ENCODE measurements at regions not wholly inside any gene's neighbourhood (a gene's known extent, or its start where the extent isn't known, plus 50 kb on each side); places are given as distances from the start of the nearest gene placed in this dataset.

DNA sequence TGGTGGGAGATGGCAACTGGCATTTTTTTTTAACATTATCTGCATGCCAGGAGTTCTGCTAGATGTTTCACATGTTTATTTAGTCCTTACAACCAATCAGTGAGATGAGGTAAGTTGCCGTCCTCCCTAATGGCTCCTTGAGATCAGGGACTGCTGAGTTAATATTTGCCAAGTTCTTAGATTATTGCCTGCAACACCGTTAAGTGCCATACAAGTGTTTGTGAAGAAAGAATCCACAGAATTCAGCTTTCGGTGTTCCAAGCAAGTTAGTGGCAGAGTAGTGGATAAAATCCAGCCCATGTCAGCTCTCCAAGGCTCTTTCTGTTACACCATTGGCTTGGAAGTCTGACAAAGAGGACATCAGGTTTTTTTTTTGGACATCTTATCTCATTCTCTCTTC is 95.9 kb downstream of the C1QL2 start:
- peak; percentile 0 for DNase-seq (ENCODE audit: extremely low spot score)
- CTCF ChIA-PET = no interaction called here
- POLR2A ChIA-PET = no interaction called here
- TF ChIP-seq NFRKB (IDR thresholded peaks at IDR 0.05) (no peak), FOXA1 (IDR thresholded peaks at IDR 0.05) (no peak), L3MBTL2 (conservative IDR thresholded peaks at IDR 0.05) (no peak), SP1 (IDR thresholded peaks at IDR 0.05) (no peak), ARNT (IDR thresholded peaks at IDR 0.05) (no peak), FOXK2 (IDR thresholded peaks at IDR 0.05) (no peak), PKNOX1 (IDR thresholded peaks at IDR 0.05) (no peak), CTBP1 (IDR thresholded peaks at IDR 0.05; ENCODE audit: borderline replicate concordance) (no peak), ZNF384 (IDR thresholded peaks at IDR 0.05) (no peak), ELF4 (IDR thresholded peaks at IDR 0.05) (no peak), SUZ12 (IDR thresholded peaks at IDR 0.05) (no peak), FOXM1 (IDR thresholded peaks at IDR 0.05; ENCODE audit: borderline replicate concordance) (no peak), TARDBP (IDR thresholded peaks at IDR 0.05) (no peak), BHLHE40 (IDR thresholded peaks at IDR 0.05; ENCODE audit: borderline replicate concordance) (no peak), HDGF (IDR thresholded peaks at IDR 0.05; ENCODE audit: borderline replicate concordance) (no peak), LEF1 (IDR thresholded peaks at IDR 0.05; ENCODE audit: borderline replicate concordance) (no peak)

DNA sequence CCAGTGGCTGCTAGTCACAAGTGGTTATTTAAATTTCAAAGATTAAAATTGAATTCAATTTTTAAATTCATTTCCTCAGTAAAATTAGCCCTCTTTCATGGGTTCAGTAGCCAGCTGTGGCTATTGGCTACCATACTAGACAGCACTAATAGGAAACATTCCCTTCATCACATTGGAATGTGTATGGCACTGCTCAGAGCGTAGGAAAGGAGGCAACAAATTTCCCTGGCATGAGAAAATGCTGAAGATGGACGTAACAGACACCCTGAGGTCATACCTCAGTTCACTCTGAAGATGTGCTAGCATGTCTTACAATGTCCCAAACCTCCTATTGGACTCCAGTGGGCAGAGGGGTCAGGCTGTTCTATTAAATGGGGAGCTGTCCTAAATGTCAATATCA is 96.4 kb downstream of the C1QL2 start:
- TF ChIP-seq FOXA1 (IDR thresholded peaks at IDR 0.05) (no peak), FOXM1 (IDR thresholded peaks at IDR 0.05; ENCODE audit: borderline replicate concordance) (no peak), SUZ12 (IDR thresholded peaks at IDR 0.05) (no peak), FOXK2 (IDR thresholded peaks at IDR 0.05) (no peak), LEF1 (IDR thresholded peaks at IDR 0.05; ENCODE audit: borderline replicate concordance) (no peak), PKNOX1 (IDR thresholded peaks at IDR 0.05) (no peak), BHLHE40 (IDR thresholded peaks at IDR 0.05; ENCODE audit: borderline replicate concordance) (no peak), CTBP1 (IDR thresholded peaks at IDR 0.05; ENCODE audit: borderline replicate concordance) (no peak), TARDBP (IDR thresholded peaks at IDR 0.05) (no peak), ELF4 (IDR thresholded peaks at IDR 0.05) (no peak), ARNT (IDR thresholded peaks at IDR 0.05) (no peak), SP1 (IDR thresholded peaks at IDR 0.05) (no peak), NFRKB (IDR thresholded peaks at IDR 0.05) (no peak), HDGF (IDR thresholded peaks at IDR 0.05; ENCODE audit: borderline replicate concordance) (no peak), L3MBTL2 (conservative IDR thresholded peaks at IDR 0.05) (no peak), ZNF384 (IDR thresholded peaks at IDR 0.05) (no peak)
- no peak for DNase-seq (ENCODE audit: extremely low spot score)
- CTCF ChIA-PET = no interaction called here
- POLR2A ChIA-PET = no interaction called here

DNA sequence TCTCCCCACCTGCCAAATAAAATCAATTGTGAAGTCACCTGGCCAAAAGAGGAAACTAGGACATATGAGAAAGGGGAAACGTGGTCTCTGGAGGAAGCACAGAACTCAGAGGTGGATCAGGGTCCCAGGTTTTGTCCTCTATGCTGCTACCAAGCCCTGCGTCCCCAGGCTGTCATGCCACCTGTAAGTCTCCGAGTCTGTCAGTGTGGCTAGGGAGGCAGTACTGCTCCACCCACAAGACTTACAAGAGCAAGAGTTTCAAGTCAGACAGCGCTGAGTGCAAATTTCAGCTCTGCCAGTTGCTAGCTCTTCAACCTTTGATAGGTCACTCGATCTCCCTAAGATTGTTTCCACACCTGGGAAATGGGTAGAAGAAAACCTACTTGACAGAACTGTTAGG is 98.6 kb downstream of the C1QL2 start:
- no peak for DNase-seq (ENCODE audit: extremely low spot score)
- ChIA-PET POLR2A (no interaction called here), CTCF (no interaction called here)
- TF ChIP-seq L3MBTL2 (conservative IDR thresholded peaks at IDR 0.05) = no peak
- TF ChIP-seq FOXK2 (IDR thresholded peaks at IDR 0.05) = no peak
- no peak for TF ChIP-seq LEF1 (IDR thresholded peaks at IDR 0.05; ENCODE audit: borderline replicate concordance)

DNA sequence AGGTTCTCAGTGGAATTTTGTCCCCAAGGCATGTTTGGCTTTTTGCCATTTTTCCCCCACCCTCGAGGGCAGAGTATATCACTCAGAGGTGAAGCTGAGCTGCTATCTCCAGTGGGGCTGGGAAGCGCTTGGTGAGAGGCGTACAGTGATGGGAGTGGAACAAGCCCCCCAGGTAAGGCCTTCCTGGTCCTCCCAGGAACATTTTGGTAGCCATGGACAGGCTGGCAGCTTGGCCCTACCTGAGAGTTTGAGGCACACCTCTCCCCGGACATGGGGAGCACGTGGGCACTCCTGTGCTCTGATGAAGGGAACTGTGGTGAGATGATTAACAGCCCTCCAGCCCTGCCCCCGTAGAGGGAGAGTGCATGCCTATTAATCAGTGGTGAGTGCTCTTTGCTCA is 99.3 kb downstream of the C1QL2 start:
- ChIA-PET POLR2A (no interaction called here), CTCF (no interaction called here)

DNA sequence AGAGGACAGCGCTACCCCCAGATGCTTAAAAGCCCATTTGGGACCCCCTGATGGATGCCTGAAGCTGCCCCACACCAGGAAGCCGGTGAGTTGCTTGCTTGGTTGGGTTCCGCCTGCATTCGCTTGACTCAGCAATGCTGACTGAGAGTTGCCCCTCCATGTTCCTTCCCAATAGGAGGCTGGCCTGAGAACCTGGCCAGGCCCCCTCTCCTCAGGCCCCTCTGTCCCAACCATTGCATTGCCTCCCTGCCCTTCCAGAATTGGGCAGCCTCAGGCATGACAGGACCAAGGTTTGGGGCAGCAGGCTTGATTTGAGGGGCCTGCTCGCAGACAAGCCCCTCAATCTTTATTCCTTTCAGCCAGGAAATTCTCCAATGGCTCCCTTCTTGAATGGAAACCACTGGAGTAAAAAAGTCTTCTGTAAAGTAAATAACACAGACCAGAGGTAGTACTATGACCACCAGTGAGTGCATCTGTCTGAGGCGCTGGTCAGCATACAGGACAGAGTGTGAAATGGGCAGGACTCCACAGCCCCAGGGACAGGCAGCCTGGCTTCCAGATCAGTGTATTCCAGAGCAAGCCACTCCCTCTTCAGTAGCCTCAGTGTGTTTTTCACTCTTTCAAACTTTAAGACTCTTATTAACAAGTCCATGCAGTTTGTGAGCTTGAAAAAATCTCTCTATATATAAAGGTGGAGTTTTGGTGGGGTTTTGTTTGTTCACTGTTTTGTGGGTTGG is 104.7 kb downstream of the C1QL2 start:
- TF ChIP-seq LEF1 (IDR thresholded peaks at IDR 0.05; ENCODE audit: borderline replicate concordance) (no peak), ZNF384 (IDR thresholded peaks at IDR 0.05) (no peak), FOXK2 (IDR thresholded peaks at IDR 0.05) (no peak), NFRKB (IDR thresholded peaks at IDR 0.05) (no peak), ELF4 (IDR thresholded peaks at IDR 0.05) (no peak), BHLHE40 (IDR thresholded peaks at IDR 0.05; ENCODE audit: borderline replicate concordance) (no peak), CTBP1 (IDR thresholded peaks at IDR 0.05; ENCODE audit: borderline replicate concordance) (no peak), L3MBTL2 (conservative IDR thresholded peaks at IDR 0.05) (no peak), FOXA1 (IDR thresholded peaks at IDR 0.05) (no peak), SP1 (IDR thresholded peaks at IDR 0.05) (no peak), TARDBP (IDR thresholded peaks at IDR 0.05) (no peak), FOXM1 (IDR thresholded peaks at IDR 0.05; ENCODE audit: borderline replicate concordance) (no peak), HDGF (IDR thresholded peaks at IDR 0.05; ENCODE audit: borderline replicate concordance) (no peak), PKNOX1 (IDR thresholded peaks at IDR 0.05) (no peak), SUZ12 (IDR thresholded peaks at IDR 0.05) (no peak), ARNT (IDR thresholded peaks at IDR 0.05) (no peak)
- DNase-seq (ENCODE audit: extremely low spot score) = no peak
- POLR2A ChIA-PET = no interaction called here
- CTCF ChIA-PET = no interaction called here

More for the DNA sequence above, 99.3 kb downstream of the C1QL2 start:
- DNase-seq (ENCODE audit: extremely low spot score) = no peak
- no peak for TF ChIP-seq FOXA1 (IDR thresholded peaks at IDR 0.05)
- TF ChIP-seq FOXM1 (IDR thresholded peaks at IDR 0.05; ENCODE audit: borderline replicate concordance) = no peak
- no peak for TF ChIP-seq NFRKB (IDR thresholded peaks at IDR 0.05)
- TF ChIP-seq FOXK2 (IDR thresholded peaks at IDR 0.05) = no peak
- no peak for TF ChIP-seq TARDBP (IDR thresholded peaks at IDR 0.05)
- TF ChIP-seq ELF4 (IDR thresholded peaks at IDR 0.05) = no peak
- TF ChIP-seq CTBP1 (IDR thresholded peaks at IDR 0.05; ENCODE audit: borderline replicate concordance) = no peak

GRCh38 chr2:119051263-119051662 is 107.3 kb downstream of the C1QL2 start:
- POLR2A ChIA-PET = no interaction called here
- no peak for TF ChIP-seq TARDBP (IDR thresholded peaks at IDR 0.05)
- TF ChIP-seq FOXM1 (IDR thresholded peaks at IDR 0.05; ENCODE audit: borderline replicate concordance) = no peak
- no peak for TF ChIP-seq ARNT (IDR thresholded peaks at IDR 0.05)
- no peak for TF ChIP-seq ELF4 (IDR thresholded peaks at IDR 0.05)
- no peak for TF ChIP-seq FOXK2 (IDR thresholded peaks at IDR 0.05)
- no peak for TF ChIP-seq NFRKB (IDR thresholded peaks at IDR 0.05)
- no peak for TF ChIP-seq HDGF (IDR thresholded peaks at IDR 0.05; ENCODE audit: borderline replicate concordance)
- TF ChIP-seq BHLHE40 (IDR thresholded peaks at IDR 0.05; ENCODE audit: borderline replicate concordance) = no peak
- no peak for TF ChIP-seq SUZ12 (IDR thresholded peaks at IDR 0.05)
- no peak for TF ChIP-seq L3MBTL2 (conservative IDR thresholded peaks at IDR 0.05)
- CTCF ChIA-PET = interaction anchor here (1.6 kb wide), 1 partner anchor 35 kb away, joined by 3 read pairs; no protein-coding TSS in a partner anchor
- DNase-seq (ENCODE audit: extremely low spot score) = no peak

All from HEK293T (cell line).